H1 (cell line): ENCODE measurements at regions not wholly inside any gene's neighbourhood (a gene's known extent, or its start where the extent isn't known, plus 50 kb on each side); places are given as distances from the start of the nearest gene placed in this dataset.

Experiments used
- CTCF ChIA-PET: fragments of 300-600 bp; sonication (Branson Sonifier 250); formaldehyde crosslinking; loops from one replicate; lab custom pipeline; 2021; ENCODE audit not compliant: partially characterized antibody; lab: Charles Lee
- POLR2A ChIA-PET: fragments of 300-600 bp; sonication (Branson Sonifier 250); formaldehyde crosslinking; loops from one replicate; lab custom pipeline; 2021; ENCODE audit warnings: inconsistent platforms; ENCODE audit not compliant: partially characterized antibody; lab: Charles Lee
- DNase-seq, 2 experiments: peaks; one replicate each; pipeline versions ENCODE4 v3.0.0 to v3.0.0-alpha.2; 2010 to 2022; ENCODE audit warnings: low spot score in 2 of 2, low read depth in 1 of 2, mixed read lengths in 1 of 2
- FAIRE-seq: peaks from 2 replicates; lab custom pipeline; 2011; peaks lifted over from hg19 to GRCh38; lab: Jason Lieb, UNC
- H2AFZ ChIP-seq: 2 replicates; pipeline ENCODE4 v1.8.1; 2012; ENCODE audit warnings: low read length, inconsistent platforms
- H2AK5ac ChIP-seq: 2 replicates; pipeline ENCODE4 v1.6.1; 2013; ENCODE audit warnings: low read depth, low read length
- H2BK120ac ChIP-seq: replicated peaks from 2 replicates; pipeline ENCODE3; 2013; ENCODE audit warnings: low read depth, low read length, inconsistent platforms
- H2BK12ac ChIP-seq: 2 replicates; pipeline ENCODE4 v1.6.1; 2013; ENCODE audit warnings: low read depth, low read length
- H2BK15ac ChIP-seq: 2 replicates; pipeline ENCODE4 v1.6.1; 2013; ENCODE audit warnings: low read length
- H2BK20ac ChIP-seq: 2 replicates; pipeline ENCODE4 v1.6.1; 2013; ENCODE audit warnings: low read length
- H2BK5ac ChIP-seq: 2 replicates; pipeline ENCODE4 v1.6.1; 2013; ENCODE audit warnings: low read depth, low read length
- H3K14ac ChIP-seq: 2 replicates; pipeline ENCODE4 v1.6.1; 2013; ENCODE audit warnings: inconsistent platforms; ENCODE audit not compliant: insufficient read length
- H3K18ac ChIP-seq: 2 replicates; pipeline ENCODE4 v1.6.1; 2013; ENCODE audit warnings: low read length; ENCODE audit errors: extremely low read depth
- H3K23ac ChIP-seq: 2 replicates; pipeline ENCODE4 v1.6.1; 2013; ENCODE audit warnings: inconsistent platforms; ENCODE audit not compliant: insufficient read length
- H3K23me2 ChIP-seq: 2 replicates; pipeline ENCODE4 v1.6.1; 2013; ENCODE audit warnings: low read depth, low read length
- H3K27ac ChIP-seq: 2 replicates; pipeline ENCODE4 v1.6.1; 2011; ENCODE audit warnings: low read depth, low read length, inconsistent platforms
- H3K27me3 ChIP-seq, 4 experiments: replicated peaks in 1 of 4; 1 replicate in 1 of 4; 2 replicates in 3 of 4; pipeline versions ENCODE4 v1.6.1 to v1.8.1; 2011 to 2013; ENCODE audit warnings: low read length in 3 of 4, mild to moderate bottlenecking in 3 of 4, inconsistent platforms in 2 of 4, mixed read lengths in 2 of 4, moderate library complexity in 1 of 4; ENCODE audit not compliant: control insufficient read depth in 3 of 4, insufficient read depth in 3 of 4; ENCODE audit errors: extremely low read depth in 1 of 4
- H3K36me3 ChIP-seq, 4 experiments: 2 replicates each; pipeline versions ENCODE4 v1.6.1 to v1.8.1; 2011 to 2013; ENCODE audit warnings: mild to moderate bottlenecking in 4 of 4, low read length in 3 of 4, moderate library complexity in 2 of 4, control low read depth in 1 of 4, inconsistent platforms in 1 of 4; ENCODE audit not compliant: insufficient read depth in 4 of 4, control insufficient read depth in 2 of 4
- H3K4ac ChIP-seq: replicated peaks from 2 replicates; pipeline ENCODE3; 2013; ENCODE audit warnings: low read length, low read depth, mixed read lengths, inconsistent platforms; ENCODE audit not compliant: insufficient read length
- H3K4me1 ChIP-seq, 4 experiments: replicated peaks in 1 of 4; 1 replicate in 1 of 4; 2 replicates in 3 of 4; pipeline versions ENCODE4 v1.6.1 to v1.8.1; 2011 to 2013; ENCODE audit warnings: low read length in 3 of 4, inconsistent platforms in 2 of 4, mixed read lengths in 1 of 4; ENCODE audit not compliant: insufficient read depth in 4 of 4, control insufficient read depth in 3 of 4
- H3K4me2 ChIP-seq, 2 experiments: 2 replicates each; pipeline versions ENCODE4 v1.6.1 to v1.8.1; 2011 to 2013; ENCODE audit warnings: low read depth in 2 of 2, low read length in 2 of 2, control low read depth in 1 of 2, inconsistent platforms in 1 of 2, mild to moderate bottlenecking in 1 of 2; ENCODE audit not compliant: insufficient read depth in 1 of 2
- H3K4me3 ChIP-seq, 4 experiments: fragments of 200-600, 300-600 bp in 1 of 4; sonication (generic), shearing (Covaris generic), sonication (Bioruptor Twin) in 1 of 4; 2 replicates each; pipeline versions ENCODE4 v1.5.1 to v1.8.1; 2011 to 2016; ENCODE audit warnings: low read length in 4 of 4, low read depth in 3 of 4, control low read depth in 2 of 4, inconsistent platforms in 2 of 4, mild to moderate bottlenecking in 2 of 4, mixed read lengths in 1 of 4, moderate library complexity in 1 of 4; ENCODE audit not compliant: insufficient read depth in 2 of 4; ENCODE audit errors: extremely low read depth in 1 of 4
- H3K56ac ChIP-seq: replicated peaks from 2 replicates; pipeline ENCODE3; 2013; ENCODE audit warnings: low read depth, mild to moderate bottlenecking, mixed read lengths, low read length, inconsistent platforms; ENCODE audit not compliant: insufficient read length
- H3K79me1 ChIP-seq: 2 replicates; pipeline ENCODE4 v1.6.1; 2013; ENCODE audit warnings: low read depth, low read length, control low read depth
- H3K79me2 ChIP-seq, 2 experiments: 2 replicates each; pipeline versions ENCODE4 v1.6.1 to v1.8.1; 2012 to 2013; ENCODE audit warnings: low read length in 2 of 2, mild to moderate bottlenecking in 2 of 2, inconsistent platforms in 1 of 2; ENCODE audit not compliant: insufficient read depth in 2 of 2, control insufficient read depth in 1 of 2
- H3K9ac ChIP-seq, 4 experiments: replicated peaks in 1 of 4; 1 replicate in 1 of 4; 2 replicates in 3 of 4; pipeline versions ENCODE4 v1.6.1 to v1.8.1; 2011 to 2013; ENCODE audit warnings: low read depth in 3 of 4, low read length in 3 of 4, control low read depth in 2 of 4, mild to moderate bottlenecking in 2 of 4, moderate library complexity in 2 of 4, inconsistent platforms in 1 of 4; ENCODE audit errors: extremely low read depth in 1 of 4
- H3K9me3 ChIP-seq, 2 experiments: 2 replicates each; pipeline versions ENCODE4 v1.6.1 to v1.8.1; 2012 to 2013; ENCODE audit warnings: mild to moderate bottlenecking in 2 of 2, moderate library complexity in 2 of 2, control low read depth in 1 of 2, inconsistent platforms in 1 of 2, low read depth in 1 of 2, low read length in 1 of 2, mixed read lengths in 1 of 2; ENCODE audit not compliant: insufficient read depth in 2 of 2
- H4K20me1 ChIP-seq, 2 experiments: replicated peaks in 1 of 2; 2 replicates each; pipeline versions ENCODE3 to v1.8.1; 2011 to 2013; ENCODE audit warnings: inconsistent platforms in 2 of 2, low read length in 2 of 2, mild to moderate bottlenecking in 1 of 2; ENCODE audit not compliant: insufficient read depth in 2 of 2, control insufficient read depth in 1 of 2
- H4K5ac ChIP-seq: 2 replicates; pipeline ENCODE4 v1.6.1; 2013; ENCODE audit warnings: low read length, low read depth, mixed read lengths, inconsistent platforms; ENCODE audit not compliant: insufficient read length
- H4K8ac ChIP-seq: 2 replicates; pipeline ENCODE4 v1.8.0; 2013; ENCODE audit warnings: mild to moderate bottlenecking, moderate library complexity, low read length, inconsistent platforms; ENCODE audit not compliant: insufficient read depth; ENCODE audit errors: extremely low read depth
- H4K91ac ChIP-seq: replicated peaks from 2 replicates; pipeline ENCODE3; 2013; ENCODE audit warnings: low read length, mixed read lengths, inconsistent platforms; ENCODE audit not compliant: insufficient read length
- BACH1 ChIP-seq: IDR thresholded peaks from 2 replicates; pipeline ENCODE4 v1.6.1; 2012; ENCODE audit warnings: low read length, improper control_type of control experiment
- CBX5 ChIP-seq: fragments of 300-800, 300-1000 bp; sonication (generic); IDR thresholded peaks from 2 replicates; pipeline ENCODE4 v1.7.1; 2016; ENCODE audit warnings: antibody characterized with exemption, low read length, low read depth
- CTCF ChIP-seq, 3 experiments: IDR thresholded peaks; 1 replicate in 2 of 3; 2 replicates in 1 of 3; pipeline versions ENCODE4 v1.5.1 to v1.6.1; 2011; ENCODE audit warnings: low read length in 3 of 3, mild to moderate bottlenecking in 3 of 3, inconsistent platforms in 2 of 3, low read depth in 1 of 3, moderate library complexity in 1 of 3; ENCODE audit not compliant: insufficient read depth in 1 of 3; ENCODE audit errors: control extremely low read depth in 1 of 3
- EGR1 ChIP-seq: IDR thresholded peaks from 2 replicates; pipeline ENCODE4 v1.6.1; 2011; ENCODE audit warnings: low read depth, low read length, borderline replicate concordance
- GABPA ChIP-seq: IDR thresholded peaks from 2 replicates; pipeline ENCODE4 v1.6.1; 2011; ENCODE audit warnings: mild to moderate bottlenecking, low read length, moderate library complexity, borderline replicate concordance; ENCODE audit not compliant: insufficient read depth
- KDM5A ChIP-seq: fragments of 200-600 bp; IDR thresholded peaks from 2 replicates; pipeline ENCODE4 v1.7.1; 2012; ENCODE audit warnings: mild to moderate bottlenecking, low read length, inconsistent platforms, mixed read lengths
- TBP ChIP-seq: IDR thresholded peaks from 2 replicates; pipeline ENCODE4 v1.6.1; 2011; ENCODE audit warnings: low read depth, low read length, improper control_type of control experiment
- TCF12 ChIP-seq: IDR thresholded peaks from 2 replicates; pipeline ENCODE4 v1.6.1; 2011; ENCODE audit warnings: low read depth, mild to moderate bottlenecking, low read length
- USF2 ChIP-seq: IDR thresholded peaks from 2 replicates; pipeline ENCODE4 v1.6.1; 2011; ENCODE audit warnings: low read length, improper control_type of control experiment
- ZNF274 ChIP-seq: IDR thresholded peaks from 2 replicates; pipeline ENCODE4 v1.7.0; 2012; ENCODE audit warnings: low read length, borderline replicate concordance; ENCODE audit errors: extremely low read depth
- WGBS, 2 experiments: shearing (Covaris generic) in 1 of 2; methylation state at CpG; one replicate each; pipeline versions ENCODE4 v1.1.6 to v1.1.7; 2013 to 2015; ENCODE audit warnings: low lambda C conversion rate in 2 of 2, mixed read lengths in 2 of 2, inconsistent platforms in 1 of 2, low coverage in 1 of 2, missing lambda C conversion rate in 1 of 2; ENCODE audit not compliant: insufficient replicate concordance in 2 of 2, insufficient coverage in 1 of 2, insufficient read length in 1 of 2; ENCODE audit errors: extremely low coverage in 1 of 2, missing lambda C conversion rate in 1 of 2; 5-methylcytosine and 5-hydroxymethylcytosine counted together
- TF ChIP-seq, protein P1 (sequence below): IDR thresholded peaks from 2 replicates; pipeline ENCODE4 v1.6.1; 2012; ENCODE audit warnings: inconsistent platforms

DNA sequence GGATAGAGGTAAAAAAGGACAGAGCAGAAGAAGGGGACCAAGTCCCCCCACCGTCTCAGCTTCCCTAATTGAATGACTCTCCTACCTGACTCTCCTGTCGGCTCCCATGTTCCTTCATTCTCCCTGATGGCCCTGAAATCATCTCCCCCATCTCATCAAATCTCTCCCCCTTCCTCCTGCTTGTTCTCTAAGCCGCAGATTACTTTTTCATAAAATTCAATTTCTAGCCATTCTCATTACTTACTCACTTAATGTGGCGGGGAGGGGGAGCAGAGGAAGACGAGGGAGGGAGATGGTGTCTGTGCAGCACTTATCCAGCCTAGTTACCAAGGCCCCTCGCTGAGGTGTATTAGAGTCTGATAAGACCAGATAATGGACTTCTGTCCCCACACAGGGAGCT lies 161.5 kb downstream of the CCT6B start:
- H3K4ac ChIP-seq = no peak overlapping the region
- no peak for FAIRE-seq

More for the DNA sequence above, 161.5 kb downstream of the CCT6B start:
- peaks cover 0 to 10% of the 10 kb centered on the region in 2 experiments; a peak in 1 of 4 replicates for H3K9me3 ChIP-seq
- peaks cover 0 to 4% of the 10 kb centered on the region in 2 experiments for H4K20me1 ChIP-seq
- no peak overlapping the region for H3K27ac ChIP-seq
- H2AFZ ChIP-seq = no peak overlapping the region
- H4K5ac ChIP-seq = no peak overlapping the region
- H2BK15ac ChIP-seq = no peak overlapping the region
- no peak overlapping the region for H3K14ac ChIP-seq
- no peak for DNase-seq
- no peaks in the 10 kb centered on the region for H3K79me1 ChIP-seq
- no peak overlapping the region for H4K8ac ChIP-seq
- H3K79me2 ChIP-seq = no peaks in the 10 kb centered on the region
- no peak overlapping the region for H3K56ac ChIP-seq
- TF ChIP-seq KDM5A (no peak), CTCF (IDR thresholded peaks at IDR 0.05; ENCODE audit: control extremely low read depth in 1 of 3, insufficient read depth in 1 of 3, low read depth in 1 of 3, low read length in 3 of 3) (no peak), TCF12 (no peak), TBP (no peak), USF2 (no peak), ZNF274 (no peak), EGR1 (no peak), BACH1 (no peak), GABPA (no peak), CBX5 (no peak)
- TF ChIP-seq, protein P1, sequence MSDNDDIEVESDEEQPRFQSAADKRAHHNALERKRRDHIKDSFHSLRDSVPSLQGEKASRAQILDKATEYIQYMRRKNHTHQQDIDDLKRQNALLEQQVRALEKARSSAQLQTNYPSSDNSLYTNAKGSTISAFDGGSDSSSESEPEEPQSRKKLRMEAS = no peak
- H3K36me3 ChIP-seq = no peaks in the 10 kb centered on the region
- H4K91ac ChIP-seq = no peak overlapping the region
- no peak overlapping the region for H3K9ac ChIP-seq
- H2BK20ac ChIP-seq = no peak overlapping the region
- ChIA-PET CTCF (no interaction called here), POLR2A (no interaction called here)
- 0 out of 2 replicates have a peak overlapping the region, but pooled peaks have one; percentile 82 for H2AK5ac ChIP-seq
- peaks cover 4 to 9% (median 7%) of the 10 kb centered on the region in 4 experiments for H3K4me1 ChIP-seq
- H3K4me3 ChIP-seq = no peak overlapping the region
- no peaks in the 10 kb centered on the region for H3K23me2 ChIP-seq
- no peak overlapping the region for H3K23ac ChIP-seq
- H3K4me2 ChIP-seq = no peak overlapping the region; a peak in 1 of 4 replicates
- no peak overlapping the region for H2BK120ac ChIP-seq
- H2BK12ac ChIP-seq = no peak overlapping the region
- H3K18ac ChIP-seq = 0 out of 2 replicates have a peak overlapping the region, but pooled peaks have one; percentile 29
- WGBS, 2 experiments = 92% methylated on average over 6 of the region's 6 CpGs; no CpG with 5 or more reads in 1 of the 2 experiments
- peaks cover 11 to 38% (median 24%) of the 10 kb centered on the region in 4 experiments; a peak in 5 of 7 replicates for H3K27me3 ChIP-seq
- no peak overlapping the region for H2BK5ac ChIP-seq
